ENCODE measurements at regions not wholly inside any gene's neighbourhood (a gene's known extent, or its start where the extent isn't known, plus 50 kb on each side); places are given as distances from the start of the nearest gene placed in this dataset.

- H3K36me3 ChIP-seq (ENCODE audit: insufficient read depth, low read length): no peaks in the 10 kb centered on the region
- H3K4me1 ChIP-seq (ENCODE audit: insufficient read depth, low read length, poor library complexity, severe bottlenecking): no peaks in the 10 kb centered on the region
- H3K9me2 ChIP-seq (replicated peaks; ENCODE audit: low read depth, low read length): no peaks in the 10 kb centered on the region
- H3K4me2 ChIP-seq (ENCODE audit: low read depth, low read length, poor library complexity, severe bottlenecking): no peak overlapping the region
- no peak overlapping the region for H3K9ac ChIP-seq (ENCODE audit: low read depth, low read length, poor library complexity, severe bottlenecking)
- no peaks in the 10 kb centered on the region for H3F3A ChIP-seq (ENCODE audit: low read depth)
- H4K20me1 ChIP-seq (ENCODE audit: insufficient read depth, low read length, poor library complexity, severe bottlenecking): no peaks in the 10 kb centered on the region
- H2AFZ ChIP-seq (ENCODE audit: low read length): no peak overlapping the region
- H3K79me2 ChIP-seq (ENCODE audit: insufficient read depth, low read length): no peaks in the 10 kb centered on the region
- no peaks in the 10 kb centered on the region for H3K27me3 ChIP-seq (ENCODE audit: insufficient read depth, low read length, poor library complexity, severe bottlenecking)
- no peaks in the 10 kb centered on the region for H3K9me3 ChIP-seq (ENCODE audit: insufficient read depth, low read depth, low read length)
- H3K4me3 ChIP-seq (ENCODE audit: low read length, poor library complexity, severe bottlenecking): no peak overlapping the region
- TF ChIP-seq EZH2phosphoT487 (IDR thresholded peaks at IDR 0.05; ENCODE audit: borderline replicate concordance) (no peak), CTCF (conservative IDR thresholded peaks at IDR 0.05; ENCODE audit: low read length) (peak; percentile 30; the same call in 1 of the 2 replicates)
Observed at GRCh38 chr3:132803889-132804288, 81.7 kb upstream of the NPHP3 start.

GRCh38 chr3:132800958-132801357 is 78.7 kb upstream of the NPHP3 start:
- no peak overlapping the region for H3K9ac ChIP-seq (ENCODE audit: low read depth, low read length, poor library complexity, severe bottlenecking)
- H2AFZ ChIP-seq (ENCODE audit: low read length): no peak overlapping the region
- no peaks in the 10 kb centered on the region for H3K36me3 ChIP-seq (ENCODE audit: insufficient read depth, low read length)
- no peaks in the 10 kb centered on the region for H3K4me1 ChIP-seq (ENCODE audit: insufficient read depth, low read length, poor library complexity, severe bottlenecking)
- H3K4me3 ChIP-seq (ENCODE audit: low read length, poor library complexity, severe bottlenecking): no peak overlapping the region
- no peak overlapping the region for H3K4me2 ChIP-seq (ENCODE audit: low read depth, low read length, poor library complexity, severe bottlenecking)
- H3K79me2 ChIP-seq (ENCODE audit: insufficient read depth, low read length): no peaks in the 10 kb centered on the region
- H4K20me1 ChIP-seq (ENCODE audit: insufficient read depth, low read length, poor library complexity, severe bottlenecking): no peaks in the 10 kb centered on the region
- no peak for TF ChIP-seq EZH2phosphoT487 (IDR thresholded peaks at IDR 0.05; ENCODE audit: borderline replicate concordance)
- no peak for TF ChIP-seq CTCF (conservative IDR thresholded peaks at IDR 0.05; ENCODE audit: low read length)
- H3K27me3 ChIP-seq (ENCODE audit: insufficient read depth, low read length, poor library complexity, severe bottlenecking): no peaks in the 10 kb centered on the region
- H3K9me2 ChIP-seq (replicated peaks; ENCODE audit: low read depth, low read length): no peaks in the 10 kb centered on the region
- H3F3A ChIP-seq (ENCODE audit: low read depth): no peaks in the 10 kb centered on the region
- H3K9me3 ChIP-seq (ENCODE audit: insufficient read depth, low read depth, low read length): no peaks in the 10 kb centered on the region

- Histone ChIP-seq H3K36me3 (ENCODE audit: insufficient read depth, low read length) (no peaks in the 10 kb centered on the region), H3K9me3 (ENCODE audit: insufficient read depth, low read depth, low read length) (no peaks in the 10 kb centered on the region)
Observed at GRCh38 chr3:132790806-132791205, 68.6 kb upstream of the NPHP3 start.

More at GRCh38 chr3:132790806-132791205, 68.6 kb upstream of the NPHP3 start:
- no peaks in the 10 kb centered on the region for H3K4me1 ChIP-seq (ENCODE audit: insufficient read depth, low read length, poor library complexity, severe bottlenecking)
- H3F3A ChIP-seq (ENCODE audit: low read depth): no peaks in the 10 kb centered on the region
- no peaks in the 10 kb centered on the region for H3K27me3 ChIP-seq (ENCODE audit: insufficient read depth, low read length, poor library complexity, severe bottlenecking)
- no peak overlapping the region for H3K9ac ChIP-seq (ENCODE audit: low read depth, low read length, poor library complexity, severe bottlenecking)
- no peak overlapping the region for H2AFZ ChIP-seq (ENCODE audit: low read length)
- TF ChIP-seq EZH2phosphoT487 (IDR thresholded peaks at IDR 0.05; ENCODE audit: borderline replicate concordance) (no peak), CTCF (conservative IDR thresholded peaks at IDR 0.05; ENCODE audit: low read length) (no peak)
- no peaks in the 10 kb centered on the region for H4K20me1 ChIP-seq (ENCODE audit: insufficient read depth, low read length, poor library complexity, severe bottlenecking)
- H3K4me3 ChIP-seq (ENCODE audit: low read length, poor library complexity, severe bottlenecking): no peak overlapping the region
- no peak overlapping the region for H3K4me2 ChIP-seq (ENCODE audit: low read depth, low read length, poor library complexity, severe bottlenecking)
- H3K9me2 ChIP-seq (replicated peaks; ENCODE audit: low read depth, low read length): no peaks in the 10 kb centered on the region
- H3K79me2 ChIP-seq (ENCODE audit: insufficient read depth, low read length): no peaks in the 10 kb centered on the region
